HG03135 (cell line): ENCODE measurements at regions not wholly inside any gene's neighbourhood (a gene's known extent, or its start where the extent isn't known, plus 50 kb on each side); places are given as distances from the start of the nearest gene placed in this dataset.
"Not testable (repeated sequence)": the region's sequence is repeated elsewhere in the genome, so short reads cannot be mapped to it uniquely, and the experiment has no call there.

ENCODE experiments used
- ATAC-seq: cut with Tn5 transposase; IDR thresholded peaks from one replicate; pipeline ENCODE4 v1.9.1; 2021; ENCODE audit warnings: mild to moderate bottlenecking, moderate library complexity; ENCODE audit not compliant: unreplicated experiment

GRCh38 chr1:101408212-101409042, 171.6 kb downstream of the S1PR1 start:
- ATAC-seq: peak; percentile 7

- no peak for ATAC-seq
These were observed 172.3 kb downstream of the S1PR1 start for GRCh38 chr1:101409102-101409501.

- ATAC-seq: peak; percentile 53
These were observed 173.4 kb downstream of the S1PR1 start for GRCh38 chr1:101410048-101410878.

GRCh38 chr1:101420406-101420805, 183.6 kb downstream of the S1PR1 start:
- no peak for ATAC-seq

GRCh38 chr1:101428083-101428482, 191.3 kb downstream of the S1PR1 start:
- not testable (repeated sequence) for ATAC-seq

- ATAC-seq: no peak
These were observed 191.7 kb downstream of the S1PR1 start for GRCh38 chr1:101428562-101428961.

DNA sequence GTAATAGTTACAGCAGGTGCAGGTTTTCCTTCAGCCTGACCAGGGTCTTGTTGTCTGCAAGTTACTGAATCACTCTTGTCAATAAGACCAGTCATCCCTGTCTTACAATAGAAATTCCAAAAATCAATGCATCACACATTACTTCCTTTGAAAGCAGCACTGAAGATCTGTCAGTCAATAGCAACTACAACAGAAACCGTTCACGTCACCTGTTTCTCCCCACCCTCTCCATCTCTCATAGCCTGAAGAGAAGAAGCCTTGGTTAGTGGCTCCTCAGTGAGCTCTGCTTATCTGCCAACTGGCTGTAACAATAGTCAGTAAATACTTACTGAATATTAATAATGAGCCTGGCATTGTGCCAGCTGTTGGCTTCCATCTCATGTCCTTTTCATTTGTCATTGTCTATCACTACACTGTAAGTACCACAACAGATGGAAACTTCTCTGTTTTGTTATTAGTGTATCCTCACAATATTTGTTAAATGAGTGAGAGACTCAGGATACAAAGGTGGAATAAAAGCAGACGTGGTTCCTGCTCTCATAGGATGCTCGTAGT, 195.2 kb downstream of the S1PR1 start:
- peak; percentile 43 for ATAC-seq

DNA sequence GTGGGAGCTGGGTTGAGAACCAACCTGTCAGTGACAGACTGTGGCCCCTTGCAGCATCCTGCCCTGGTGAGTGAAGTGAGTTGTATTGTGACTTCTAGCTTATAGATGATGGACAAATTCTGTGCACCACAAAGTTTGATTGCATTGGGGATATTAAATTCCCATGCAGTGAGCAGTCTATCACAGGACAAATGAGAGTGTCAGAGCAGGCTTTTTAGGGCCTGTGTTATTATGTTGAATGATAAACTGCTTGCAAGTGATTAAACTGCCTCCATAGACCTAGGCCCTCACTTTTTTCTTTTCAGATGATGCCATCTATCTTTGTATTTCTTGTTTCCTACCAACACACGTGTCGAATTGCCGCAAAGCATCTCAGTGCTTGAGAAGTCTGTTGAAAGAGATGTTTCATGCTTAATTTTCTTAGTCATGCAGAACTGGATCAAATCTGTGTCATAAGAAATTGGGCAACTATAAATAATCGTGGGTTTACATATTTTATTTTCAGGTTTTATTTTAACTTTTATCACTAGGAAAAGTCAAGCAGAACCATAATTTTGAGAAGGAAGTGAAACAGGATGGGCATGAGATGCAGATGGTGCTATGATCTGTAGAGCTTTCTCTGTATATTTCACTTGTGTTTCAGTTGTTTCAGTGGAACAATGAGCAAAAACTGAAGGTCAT, 199.2 kb downstream of the S1PR1 start:
- peak; percentile 56 for ATAC-seq

- ATAC-seq: no peak
These were observed 201.0 kb downstream of the S1PR1 start for GRCh38 chr1:101437800-101438199.

DNA sequence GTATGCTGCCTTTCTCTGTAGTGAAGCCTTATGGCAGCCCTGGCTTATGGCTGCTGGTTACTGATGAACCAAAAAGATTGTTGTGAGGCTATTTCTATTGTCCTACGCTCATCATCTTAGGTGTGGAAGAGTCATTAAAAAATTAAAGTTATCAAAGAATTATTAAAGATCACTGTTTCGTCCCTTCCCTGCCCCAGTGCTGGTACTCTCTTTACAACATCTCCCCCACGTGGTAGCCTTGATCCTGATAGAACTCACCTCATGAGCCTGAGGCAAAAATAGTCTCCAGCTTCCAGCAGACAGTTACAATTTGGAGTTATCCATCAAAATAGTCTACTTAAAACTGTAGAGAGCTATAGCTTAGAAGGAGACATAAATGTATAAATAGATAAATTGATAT, 201.5 kb downstream of the S1PR1 start:
- peak; percentile 46 for ATAC-seq

GRCh38 chr1:101440485-101440884, 203.7 kb downstream of the S1PR1 start:
- ATAC-seq: no peak

DNA sequence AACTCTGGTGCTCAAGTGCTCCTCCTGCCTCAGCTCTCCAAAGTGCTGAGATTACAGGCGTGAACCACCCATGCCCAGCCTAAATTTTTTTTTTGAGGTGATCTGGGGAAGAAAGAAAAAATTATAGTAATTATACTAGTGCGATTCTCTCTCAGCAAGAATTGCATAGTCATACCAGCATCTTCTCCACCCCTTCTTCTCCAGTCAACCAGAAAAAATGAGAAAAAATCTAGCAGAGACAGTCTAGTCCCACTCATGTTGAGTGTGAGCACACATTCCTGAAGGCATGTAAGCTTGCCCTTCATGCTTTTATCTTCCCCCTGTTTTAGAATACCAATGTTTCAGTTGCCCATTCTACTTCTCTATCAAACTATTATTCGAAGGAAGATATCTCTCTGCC, 207.6 kb downstream of the S1PR1 start:
- no peak for ATAC-seq

DNA sequence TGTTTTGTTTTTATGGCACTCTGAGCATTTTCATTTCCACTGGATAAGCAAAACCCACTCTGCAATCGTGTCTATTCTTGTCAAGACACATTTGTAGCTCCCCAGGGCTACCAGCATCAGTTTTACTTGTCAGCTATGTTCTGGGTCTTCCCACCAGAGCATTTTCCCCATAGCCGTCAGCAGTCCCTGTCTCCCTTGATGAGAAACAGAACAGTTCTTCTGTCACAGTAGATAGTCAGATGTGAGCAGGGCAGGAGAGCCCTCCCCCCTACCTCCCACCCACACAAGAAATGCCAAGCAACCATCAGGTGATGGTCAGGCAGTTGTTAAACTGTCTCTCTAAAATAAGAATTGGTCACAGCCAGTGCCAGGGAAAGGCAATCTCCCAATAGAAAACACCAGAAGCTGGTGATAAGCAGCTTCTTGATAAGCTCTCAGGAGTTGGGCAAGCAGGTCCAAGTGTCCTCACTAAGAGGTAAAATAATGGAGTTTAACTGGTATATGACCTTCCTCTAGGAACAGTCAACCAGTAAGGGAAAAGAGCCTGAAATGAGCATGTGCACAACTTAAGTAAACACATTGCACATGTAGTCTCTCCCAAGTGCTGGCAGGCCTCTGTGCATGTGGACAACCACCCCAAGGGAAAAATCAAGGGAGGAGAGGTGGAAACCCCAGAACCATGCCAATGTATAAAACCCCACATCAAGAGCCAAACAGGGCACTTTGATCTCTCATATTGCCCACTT, 208.2 kb downstream of the S1PR1 start:
- ATAC-seq: no peak

DNA sequence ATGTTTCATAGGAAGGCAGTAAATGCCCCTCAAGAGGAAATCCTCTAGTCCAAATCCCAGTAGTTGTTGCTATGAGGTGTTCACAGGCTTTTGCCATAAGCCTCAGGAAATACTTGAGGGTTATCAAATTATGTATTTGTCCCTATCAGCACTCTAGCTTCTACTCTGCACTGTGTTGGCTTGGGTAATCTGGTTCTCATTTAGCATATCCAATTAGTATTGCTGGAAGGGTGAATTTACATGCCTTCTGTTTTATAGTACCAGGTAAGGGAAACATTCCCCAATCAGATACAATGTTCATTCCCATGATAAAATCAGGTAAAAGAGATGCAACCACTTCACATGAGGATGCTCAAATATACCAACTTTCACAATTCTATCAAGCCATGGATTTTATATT, 211.2 kb downstream of the S1PR1 start:
- no peak for ATAC-seq

DNA sequence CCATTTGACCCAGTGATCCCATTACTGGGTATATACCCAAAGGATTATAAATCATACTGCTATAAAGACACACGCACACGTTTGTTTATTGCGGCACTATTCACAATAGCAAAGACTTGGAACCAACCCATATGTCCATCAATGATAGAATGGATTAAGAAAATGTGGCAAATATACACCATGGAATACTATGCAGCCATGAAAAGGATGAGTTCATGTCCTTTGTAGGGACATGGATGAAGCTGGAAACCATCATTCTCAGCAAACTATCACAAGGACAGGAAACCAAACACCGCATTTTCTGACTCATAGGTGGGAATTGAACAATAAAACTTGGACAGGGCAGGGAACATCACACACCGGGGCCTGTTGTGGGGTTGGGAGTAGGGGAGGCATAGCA, 213.9 kb downstream of the S1PR1 start:
- not testable (repeated sequence) for ATAC-seq

GRCh38 chr1:101451888-101452287, 215.1 kb downstream of the S1PR1 start:
- peak; percentile 61 for ATAC-seq

- no peak for ATAC-seq
These were observed 216.0 kb downstream of the S1PR1 start for GRCh38 chr1:101452825-101453224.

DNA sequence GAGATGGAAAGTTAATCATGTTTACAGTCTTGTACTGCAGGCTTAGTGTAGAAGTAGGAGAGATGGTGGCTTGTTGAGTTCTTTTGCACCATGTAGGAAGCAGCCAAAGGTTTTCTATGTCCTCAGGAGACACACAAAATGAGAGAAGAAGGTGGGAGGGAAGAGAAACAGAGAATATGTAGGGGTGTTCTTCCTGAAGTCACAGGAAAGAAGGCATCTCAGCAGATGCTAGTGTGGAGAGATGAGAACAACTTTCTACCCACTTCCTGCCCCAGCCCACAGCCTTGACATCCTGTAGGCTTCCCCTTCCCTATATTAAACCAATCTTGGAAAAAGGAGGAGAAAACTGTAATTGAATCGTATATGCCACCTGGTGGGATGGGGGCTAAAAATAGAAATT, 217.0 kb downstream of the S1PR1 start:
- ATAC-seq: peak; percentile 45

DNA sequence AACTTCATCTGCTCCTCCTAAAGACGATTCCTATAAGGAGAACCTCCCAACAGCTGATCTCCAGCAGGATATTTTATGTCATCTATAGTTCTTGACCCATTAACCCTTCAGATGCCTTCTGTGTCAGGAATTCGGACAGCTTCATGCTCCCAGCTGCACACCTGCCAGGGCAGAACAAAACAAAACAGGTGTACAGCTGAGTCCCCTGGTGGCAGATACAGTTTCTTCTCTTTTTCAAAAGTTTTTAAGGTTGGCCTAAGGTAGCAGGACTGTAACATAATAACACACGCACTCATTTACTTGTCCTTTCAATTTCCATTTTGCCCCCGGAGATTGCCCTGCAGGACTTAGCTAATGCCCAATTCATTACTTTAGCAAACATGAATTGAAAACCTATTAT, 218.3 kb downstream of the S1PR1 start:
- no peak for ATAC-seq

- ATAC-seq: no peak
These were observed 223.9 kb downstream of the S1PR1 start for GRCh38 chr1:101460739-101461138.
